ENCODE measurements at regions not wholly inside any gene's neighbourhood (a gene's known extent, or its start where the extent isn't known, plus 50 kb on each side); places are given as distances from the start of the nearest gene placed in this dataset.

GRCh38 chr1:60581455-60582220, 500.7 kb upstream of the NFIA start:
- ChIA-PET POLR2A (no interaction called here), CTCF (no interaction called here)
- no peak overlapping the region for H3K4me3 ChIP-seq (ENCODE audit: low read depth, low read length)
- DNase-seq (ENCODE audit: low read depth, low spot score) = no peak
- no peak for TF ChIP-seq CTCF (IDR thresholded peaks at IDR 0.05; ENCODE audit: insufficient read depth, low read length, missing control alignments)

GRCh38 chr1:60577029-60577428, 503.5 kb upstream of the C1orf87 start:
- H3K4me3 ChIP-seq (ENCODE audit: low read depth, low read length) = no peak overlapping the region
- DNase-seq (ENCODE audit: low read depth, low spot score) = no peak
- CTCF ChIA-PET = no interaction called here
- TF ChIP-seq CTCF (IDR thresholded peaks at IDR 0.05; ENCODE audit: insufficient read depth, low read length, missing control alignments) = no peak
- POLR2A ChIA-PET = no interaction called here

GRCh38 chr1:60575326-60575977, 501.9 kb upstream of the C1orf87 start:
- no peak overlapping the region for H3K4me3 ChIP-seq (ENCODE audit: low read depth, low read length)
- no peak for DNase-seq (ENCODE audit: low read depth, low spot score)
- POLR2A ChIA-PET = no interaction called here
- no peak for TF ChIP-seq CTCF (IDR thresholded peaks at IDR 0.05; ENCODE audit: insufficient read depth, low read length, missing control alignments)
- CTCF ChIA-PET = no interaction called here

- CTCF ChIA-PET = no interaction called here
- no peak overlapping the region for H3K4me3 ChIP-seq (ENCODE audit: low read depth, low read length)
- no peak for DNase-seq (ENCODE audit: low read depth, low spot score)
- TF ChIP-seq CTCF (IDR thresholded peaks at IDR 0.05; ENCODE audit: insufficient read depth, low read length, missing control alignments) = no peak
- POLR2A ChIA-PET = no interaction called here
Observed at GRCh38 chr1:60573726-60574409, 500.3 kb upstream of the C1orf87 start.

GRCh38 chr1:60573121-60573520, 499.6 kb upstream of the C1orf87 start:
- no peak overlapping the region for H3K4me3 ChIP-seq (ENCODE audit: low read depth, low read length)
- no peak for TF ChIP-seq CTCF (IDR thresholded peaks at IDR 0.05; ENCODE audit: insufficient read depth, low read length, missing control alignments)
- ChIA-PET CTCF (no interaction called here), POLR2A (no interaction called here)
- DNase-seq (ENCODE audit: low read depth, low spot score) = no peak

- H3K4me3 ChIP-seq (ENCODE audit: low read depth, low read length) = no peak overlapping the region
- ChIA-PET POLR2A (no interaction called here), CTCF (no interaction called here)
- no peak for TF ChIP-seq CTCF (IDR thresholded peaks at IDR 0.05; ENCODE audit: insufficient read depth, low read length, missing control alignments)
- no peak for DNase-seq (ENCODE audit: low read depth, low spot score)
Observed at GRCh38 chr1:60572378-60572777, 498.8 kb upstream of the C1orf87 start.
